H1 (cell line): ENCODE measurements at regions not wholly inside any gene's neighbourhood (a gene's known extent, or its start where the extent isn't known, plus 50 kb on each side); places are given as distances from the start of the nearest gene placed in this dataset.
"Not testable (repeated sequence)": the region's sequence is repeated elsewhere in the genome, so short reads cannot be mapped to it uniquely, and the experiment has no call there.

Source experiments
- ATF3 ChIP-seq: IDR thresholded peaks from 2 replicates; pipeline ENCODE4 v1.6.1; 2011; ENCODE audit warnings: low read depth, mild to moderate bottlenecking, low read length; ENCODE audit not compliant: insufficient read depth
- BACH1 ChIP-seq: IDR thresholded peaks from 2 replicates; pipeline ENCODE4 v1.6.1; 2012; ENCODE audit warnings: low read length, improper control_type of control experiment
- BRCA1 ChIP-seq: IDR thresholded peaks from 2 replicates; pipeline ENCODE4 v1.6.1; 2012; ENCODE audit warnings: low read depth, low read length, improper control_type of control experiment
- CHD2 ChIP-seq: IDR thresholded peaks from 2 replicates; pipeline ENCODE4 v1.6.1; 2012; ENCODE audit warnings: low read length, improper control_type of control experiment
- CREB1 ChIP-seq: IDR thresholded peaks from 2 replicates; pipeline ENCODE4 v1.6.1; 2012; ENCODE audit warnings: inconsistent platforms
- CTCF ChIP-seq, 3 experiments: IDR thresholded peaks; 1 replicate in 2 of 3; 2 replicates in 1 of 3; pipeline versions ENCODE4 v1.5.1 to v1.6.1; 2011; ENCODE audit warnings: low read length in 3 of 3, mild to moderate bottlenecking in 3 of 3, inconsistent platforms in 2 of 3, low read depth in 1 of 3, moderate library complexity in 1 of 3; ENCODE audit not compliant: insufficient read depth in 1 of 3; ENCODE audit errors: control extremely low read depth in 1 of 3
- EZH2 ChIP-seq: fragments of 200-600 bp; sonication (generic); IDR thresholded peaks from 2 replicates; pipeline ENCODE4 v1.7.1; 2012; ENCODE audit warnings: low read depth, mild to moderate bottlenecking, moderate library complexity, low read length, inconsistent platforms; ENCODE audit not compliant: severe bottlenecking
- HDAC6 ChIP-seq: IDR thresholded peaks from one replicate; pipeline ENCODE4 v1.7.1; 2012; ENCODE audit warnings: low read depth, mild to moderate bottlenecking, inconsistent platforms, low read length, moderate library complexity
- MAX ChIP-seq: IDR thresholded peaks from 2 replicates; pipeline ENCODE4 v1.6.1; 2012; ENCODE audit warnings: inconsistent platforms
- POLR2A ChIP-seq, 2 experiments: IDR thresholded peaks; 1 replicate in 1 of 2; 2 replicates in 1 of 2; pipeline ENCODE4 v1.6.1; 2011; ENCODE audit warnings: low read depth in 2 of 2, low read length in 2 of 2, mild to moderate bottlenecking in 2 of 2; ENCODE audit errors: control extremely low read depth in 1 of 2
- POLR2AphosphoS5 ChIP-seq: IDR thresholded peaks from 2 replicates; pipeline ENCODE4 v1.6.1; 2011; ENCODE audit warnings: low read depth, low read length
- RXRA ChIP-seq: IDR thresholded peaks from 2 replicates; pipeline ENCODE4 v1.6.1; 2011; ENCODE audit warnings: low read depth, mild to moderate bottlenecking, low read length, moderate library complexity; ENCODE audit not compliant: insufficient read depth
- SIRT6 ChIP-seq: IDR thresholded peaks from one replicate; pipeline ENCODE4 v1.7.1; 2012; ENCODE audit warnings: low read length, inconsistent platforms
- SP1 ChIP-seq: IDR thresholded peaks from 2 replicates; pipeline ENCODE4 v1.6.1; 2011; ENCODE audit warnings: low read depth, low read length

- not testable (repeated sequence) for TF ChIP-seq CTCF (IDR thresholded peaks at IDR 0.05; ENCODE audit: control extremely low read depth in 1 of 3, insufficient read depth in 1 of 3, low read depth in 1 of 3, low read length in 3 of 3); SP1; CHD2; MAX; RXRA; POLR2A (IDR thresholded peaks at IDR 0.05; ENCODE audit: control extremely low read depth in 1 of 2, low read depth in 2 of 2, low read length in 2 of 2); BRCA1; EZH2; POLR2AphosphoS5; BACH1; SIRT6; ATF3; CREB1; HDAC6
Measured at GRCh38 chr1:240716538-240716937, 104.6 kb upstream of the GREM2 start.
